H9 (cell line): ENCODE measurements at regions not wholly inside any gene's neighbourhood (a gene's known extent, or its start where the extent isn't known, plus 50 kb on each side); places are given as distances from the start of the nearest gene placed in this dataset.

Source experiments
- DNase-seq: peaks from one replicate; pipeline ENCODE4 v3.0.0-alpha.2; 2017
- H2AFZ ChIP-seq: one replicate; pipeline ENCODE4 v1.6.1; 2013; ENCODE audit warnings: mild to moderate bottlenecking, low read length, control low read depth, moderate library complexity
- H2AK5ac ChIP-seq: 2 replicates; pipeline ENCODE4 v1.6.1; 2013; ENCODE audit warnings: low read length, control low read depth, mixed read lengths; ENCODE audit not compliant: insufficient read length
- H2BK120ac ChIP-seq: one replicate; pipeline ENCODE4 v1.6.1; 2013; ENCODE audit warnings: low read depth, mild to moderate bottlenecking, low read length, control low read depth, inconsistent platforms; ENCODE audit not compliant: poor library complexity, severe bottlenecking
- H2BK12ac ChIP-seq: 2 replicates; pipeline ENCODE4 v1.6.1; 2013; ENCODE audit warnings: low read length, control low read depth, mixed read lengths, low read depth; ENCODE audit not compliant: insufficient read length
- H2BK15ac ChIP-seq: 2 replicates; pipeline ENCODE4 v1.6.1; 2013; ENCODE audit warnings: low read depth, low read length, control low read depth
- H2BK20ac ChIP-seq: one replicate; pipeline ENCODE4 v1.6.1; 2013; ENCODE audit warnings: low read depth, mild to moderate bottlenecking, low read length, control low read depth, inconsistent platforms; ENCODE audit not compliant: poor library complexity, severe bottlenecking
- H2BK5ac ChIP-seq: 2 replicates; pipeline ENCODE4 v1.6.1; 2013; ENCODE audit warnings: low read length, control low read depth, mixed read lengths; ENCODE audit not compliant: insufficient read length
- H3K14ac ChIP-seq: 2 replicates; pipeline ENCODE4 v1.6.1; 2013; ENCODE audit warnings: low read length, control low read depth; ENCODE audit not compliant: insufficient read depth
- H3K18ac ChIP-seq: 2 replicates; pipeline ENCODE4 v1.6.1; 2013; ENCODE audit warnings: low read depth, mild to moderate bottlenecking, mixed read lengths, low read length, control low read depth; ENCODE audit not compliant: insufficient read length
- H3K23ac ChIP-seq: 2 replicates; pipeline ENCODE4 v1.6.1; 2013; ENCODE audit warnings: low read length, control low read depth, mixed read lengths, low read depth; ENCODE audit not compliant: insufficient read length
- H3K23me2 ChIP-seq: 2 replicates; pipeline ENCODE4 v1.6.1; 2013; ENCODE audit warnings: low read depth, mild to moderate bottlenecking, mixed read lengths, low read length, control low read depth; ENCODE audit not compliant: insufficient read length, poor library complexity, severe bottlenecking
- H3K27ac ChIP-seq: 2 replicates; pipeline ENCODE4 v1.5.1; 2013; ENCODE audit warnings: low read length, control low read depth, mixed read lengths, low read depth; ENCODE audit not compliant: insufficient read length
- H3K27me3 ChIP-seq: 2 replicates; pipeline ENCODE4 v1.6.1; 2013; ENCODE audit warnings: low read length, control low read depth, inconsistent platforms; ENCODE audit not compliant: insufficient read depth
- H3K4ac ChIP-seq: 2 replicates; pipeline ENCODE4 v1.6.1; 2013; ENCODE audit warnings: low read depth, mild to moderate bottlenecking, control low read depth, inconsistent platforms, low read length, moderate library complexity
- H3K4me1 ChIP-seq: 2 replicates; pipeline ENCODE4 v1.6.1; 2013; ENCODE audit warnings: low read length, control low read depth, inconsistent platforms; ENCODE audit not compliant: insufficient read depth
- H3K4me2 ChIP-seq: 2 replicates; pipeline ENCODE4 v1.6.1; 2013; ENCODE audit warnings: low read length, control low read depth, mixed read lengths; ENCODE audit not compliant: insufficient read length, insufficient read depth
- H3K56ac ChIP-seq: 2 replicates; pipeline ENCODE4 v1.6.1; 2013; ENCODE audit warnings: low read depth, mild to moderate bottlenecking, mixed read lengths, low read length, control low read depth; ENCODE audit not compliant: insufficient read length
- H3K79me1 ChIP-seq: 2 replicates; pipeline ENCODE4 v1.6.1; 2013; ENCODE audit warnings: low read depth, mild to moderate bottlenecking, moderate library complexity, low read length, control low read depth, inconsistent platforms; ENCODE audit not compliant: insufficient read depth, poor library complexity, severe bottlenecking
- H3K79me2 ChIP-seq: 2 replicates; pipeline ENCODE4 v1.6.1; 2013; ENCODE audit warnings: low read length, control low read depth, inconsistent platforms; ENCODE audit not compliant: insufficient read depth
- H3K9ac ChIP-seq: 2 replicates; pipeline ENCODE4 v1.6.1; 2013; ENCODE audit warnings: low read length, control low read depth, mixed read lengths; ENCODE audit not compliant: insufficient read length; ENCODE audit errors: extremely low read depth
- H3K9me3 ChIP-seq: one replicate; pipeline ENCODE4 v1.6.1; 2013; ENCODE audit warnings: low read depth, low read length, inconsistent platforms; ENCODE audit not compliant: control insufficient read depth
- H3T11ph ChIP-seq: one replicate; pipeline ENCODE4 v1.6.1; 2013; ENCODE audit warnings: mild to moderate bottlenecking, low read length, control low read depth, inconsistent platforms
- H4K20me1 ChIP-seq: one replicate; pipeline ENCODE4 v1.6.1; 2013; ENCODE audit not compliant: control insufficient read depth, insufficient read length, insufficient read depth
- H4K5ac ChIP-seq: 2 replicates; pipeline ENCODE4 v1.6.1; 2013; ENCODE audit warnings: low read depth, mild to moderate bottlenecking, mixed read lengths, low read length, control low read depth; ENCODE audit not compliant: insufficient read length
- H4K8ac ChIP-seq: replicated peaks from 2 replicates; pipeline ENCODE4 v1.6.1; 2013; ENCODE audit warnings: low read length, control low read depth, mixed read lengths, low read depth; ENCODE audit not compliant: insufficient read length
- H4K91ac ChIP-seq: 2 replicates; pipeline ENCODE4 v1.6.1; 2013; ENCODE audit warnings: low read depth, mild to moderate bottlenecking, moderate library complexity, mixed read lengths, low read length, control low read depth; ENCODE audit not compliant: insufficient read length
- H3K27ac Mint-ChIP-seq, 3 experiments: 2 replicates in 2 of 3; 3 replicates in 1 of 3; pipeline ENCODE4 v1.8.0; 2020 to 2021; ENCODE audit warnings: mixed read lengths in 3 of 3, mild to moderate bottlenecking in 1 of 3, moderate library complexity in 1 of 3
- H3K27me3 Mint-ChIP-seq: 2 replicates; pipeline ENCODE4 v1.8.0; 2021; ENCODE audit warnings: low read depth, mild to moderate bottlenecking, moderate library complexity, mixed read lengths
- H3K36me3 Mint-ChIP-seq, 3 experiments: 2 replicates in 2 of 3; 3 replicates in 1 of 3; pipeline ENCODE4 v1.8.0; 2020 to 2021; ENCODE audit warnings: low read depth in 3 of 3, mixed read lengths in 3 of 3; ENCODE audit not compliant: insufficient read depth in 1 of 3
- H3K4me1 Mint-ChIP-seq, 2 experiments: 2 replicates each; pipeline ENCODE4 v1.8.0; 2020; ENCODE audit warnings: mixed read lengths in 2 of 2
- H3K4me3 Mint-ChIP-seq, 2 experiments: 2 replicates in 1 of 2; 3 replicates in 1 of 2; pipeline ENCODE4 v1.8.0; 2020 to 2021; ENCODE audit warnings: mild to moderate bottlenecking in 2 of 2, mixed read lengths in 2 of 2, moderate library complexity in 1 of 2
- H3K9me3 Mint-ChIP-seq, 2 experiments: 2 replicates in 1 of 2; 3 replicates in 1 of 2; pipeline ENCODE4 v1.8.0; 2020; ENCODE audit warnings: mild to moderate bottlenecking in 2 of 2, mixed read lengths in 2 of 2, moderate library complexity in 1 of 2
- CTCF ChIP-seq: fragments of 200-600 bp; sonication (generic); conservative IDR thresholded peaks from 3 replicates; pipeline ENCODE4 v1.8.0; 2021; ENCODE audit warnings: antibody characterized with exemption, mild to moderate bottlenecking
- WGBS: extraction: QIAGEN DNeasy Blood & Tissue Kit; methylation state at CpG from one replicate; pipeline ENCODE4 v1.1.7; 2013; ENCODE audit warnings: missing lambda C conversion rate, low lambda C conversion rate, mixed read lengths; ENCODE audit not compliant: insufficient read length; ENCODE audit errors: extremely low coverage; 5-methylcytosine and 5-hydroxymethylcytosine counted together

DNA sequence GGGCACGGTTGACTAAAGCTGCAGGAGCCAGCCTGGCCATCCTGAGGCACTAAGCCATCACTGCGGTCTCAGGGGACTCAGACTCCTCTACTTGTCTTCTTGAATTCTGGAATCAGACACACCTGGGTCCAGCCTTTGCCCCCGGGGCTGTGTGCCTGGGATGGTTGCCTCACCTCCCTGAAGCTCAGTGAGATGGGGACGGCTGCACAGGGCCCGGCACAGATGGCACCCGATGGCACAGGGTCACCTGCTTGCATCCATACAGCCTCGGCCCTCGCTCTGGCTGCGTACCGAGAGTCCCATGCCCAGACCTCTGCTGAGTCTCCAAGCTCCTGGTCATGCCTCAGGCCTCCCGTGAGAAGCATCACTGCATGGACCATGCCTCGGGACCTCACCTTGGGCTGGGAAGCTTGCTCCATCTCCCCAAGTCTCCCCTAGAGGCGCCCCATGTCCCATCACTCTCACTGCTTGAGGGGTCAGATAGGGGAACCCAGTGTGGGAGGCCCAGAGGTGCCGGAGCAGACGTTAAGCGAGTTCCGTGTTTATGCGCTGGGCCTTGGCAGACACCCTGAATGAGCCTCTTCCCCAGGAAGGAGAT lies 316.3 kb downstream of the SEC14L1 start:
- Mint-ChIP-seq H3K27ac (peak overlapping the region in 1 of 3 experiments; percentile 79; a peak in 1 of 7 replicates), H3K4me1 (peaks cover 57 to 73% of the 10 kb centered on the region in 2 experiments), H3K36me3 (peaks cover 0 to 6% (median 5%) of the 10 kb centered on the region in 3 experiments; a peak in 3 of 7 replicates), H3K4me3 (no peak overlapping the region), H3K27me3 (no peaks in the 10 kb centered on the region), H3K9me3 (no peaks in the 10 kb centered on the region)
- Histone ChIP-seq H3K79me2 (peaks cover 13% of the 10 kb centered on the region; the same call in 1 of the 2 replicates), H3K23me2 (peaks cover 3% of the 10 kb centered on the region), H3K27ac (no peak overlapping the region), H3K9ac (no peak overlapping the region), H3K23ac (no peak overlapping the region), H2BK12ac (no peak overlapping the region), H3K4me2 (no peak overlapping the region), H3T11ph (no peak overlapping the region), H3K14ac (no peak overlapping the region; the same call in 1 of the 2 replicates), H2BK5ac (no peak overlapping the region), H3K4me1 (peaks cover 8% of the 10 kb centered on the region; the same call in 1 of the 2 replicates), H3K9me3 (no peaks in the 10 kb centered on the region), H3K4ac (no peak overlapping the region), H3K18ac (no peak overlapping the region), H4K20me1 (no peaks in the 10 kb centered on the region), H2BK15ac (no peak overlapping the region), H3K27me3 (no peaks in the 10 kb centered on the region), H2AK5ac (no peak overlapping the region), H3K56ac (no peak overlapping the region), H3K79me1 (peaks cover 14% of the 10 kb centered on the region), H2AFZ (no peak overlapping the region), H2BK20ac (no peak overlapping the region), H4K91ac (no peak overlapping the region), H2BK120ac (no peak overlapping the region), H4K5ac (no peak overlapping the region), H4K8ac (no peak overlapping the region)
- no peak for DNase-seq
- no peak for TF ChIP-seq CTCF
- WGBS: no CpG with 5 or more reads among the region's 18 CpGs
